Umbilical cord (tissue), 1 donor: ENCODE measurements at regions not wholly inside any gene's neighbourhood (a gene's known extent, or its start where the extent isn't known, plus 50 kb on each side); places are given as distances from the start of the nearest gene placed in this dataset.
A peak's percentile ranks its signal among the peaks of the same experiment; 100 is the strongest.
"Not testable (repeated sequence)": the region's sequence is repeated elsewhere in the genome, so short reads cannot be mapped to it uniquely, and the experiment has no call there.

Source experiments
- DNase-seq: peaks from one replicate; pipeline ENCODE4 v3.0.0-alpha.2; 2015; ENCODE audit warnings: low spot score

- DNase-seq, result no peak
These were observed 327.3 kb upstream of the NOX3 start for GRCh38 chr6:155782739-155783459.

GRCh38 chr6:155782320-155782731, 326.7 kb upstream of the NOX3 start:
- DNase-seq, result peak; percentile 86

- DNase-seq, result no peak
These were observed 323.8 kb upstream of the NOX3 start for GRCh38 chr6:155779456-155779855.

- no peak for DNase-seq
These were observed 322.7 kb upstream of the NOX3 start for GRCh38 chr6:155778336-155778735.

DNA sequence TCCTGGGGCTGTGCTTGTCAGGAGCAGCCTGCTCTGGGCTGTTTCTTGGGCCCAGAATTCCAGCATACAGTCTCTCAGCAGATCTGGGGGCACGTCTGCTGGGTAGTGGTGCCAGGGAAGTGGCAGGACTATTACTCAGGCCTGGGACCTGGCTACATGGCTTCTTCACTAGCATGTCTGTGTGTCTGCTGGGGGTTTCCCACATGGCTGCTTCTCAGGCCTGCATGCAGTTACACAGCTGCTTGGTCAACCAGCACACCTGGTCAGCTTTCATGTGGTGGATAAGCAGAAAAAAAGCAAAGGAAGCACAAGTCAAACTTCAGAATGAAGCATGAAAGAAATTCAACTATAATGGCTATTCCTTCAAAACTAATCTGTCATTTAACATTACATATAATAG, 316.2 kb upstream of the NOX3 start:
- DNase-seq, result no peak

- DNase-seq, result no peak
These were observed 315.2 kb upstream of the NOX3 start for GRCh38 chr6:155770856-155771255.

DNA sequence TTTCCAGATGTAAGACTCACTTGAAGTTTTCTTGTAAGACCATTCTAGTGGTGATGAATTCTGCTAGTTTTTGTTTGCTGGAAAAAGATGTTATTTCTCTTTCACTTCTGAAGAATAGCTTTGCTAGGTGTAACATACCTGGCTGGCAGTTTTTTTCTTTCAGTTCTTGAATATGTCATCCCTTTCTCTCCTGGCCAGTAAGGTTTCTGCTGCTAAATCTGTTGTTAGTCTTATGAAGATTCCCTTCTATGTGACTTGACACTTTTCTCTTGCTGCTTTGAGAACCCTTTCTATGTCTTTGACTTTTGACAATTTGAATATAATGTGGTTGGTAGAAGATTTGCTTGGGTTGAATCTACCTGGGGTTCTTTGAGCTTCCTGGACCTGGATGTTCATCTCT, 314.7 kb upstream of the NOX3 start:
- no peak for DNase-seq

- peak; percentile 10 for DNase-seq
These were observed 309.9 kb upstream of the NOX3 start for GRCh38 chr6:155765275-155766194.

DNA sequence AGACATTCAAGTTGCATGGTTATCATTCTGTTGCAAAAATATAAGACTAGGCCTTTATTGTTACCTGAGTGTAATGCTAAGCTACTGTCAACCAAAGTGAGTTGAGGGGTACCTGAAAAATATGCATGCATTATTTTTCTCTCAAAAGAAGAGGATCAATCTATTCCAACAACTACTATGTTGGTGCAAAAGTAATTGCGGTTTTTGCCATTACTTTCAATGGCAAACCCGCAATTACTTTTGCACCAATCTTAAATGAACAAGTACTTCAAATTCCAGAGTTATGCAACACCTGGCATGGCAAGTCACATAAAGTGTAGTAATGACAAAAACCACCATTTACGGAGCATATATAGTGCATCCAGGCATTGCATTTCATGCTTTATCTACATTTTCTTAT, 307.0 kb upstream of the NOX3 start:
- no peak for DNase-seq

DNA sequence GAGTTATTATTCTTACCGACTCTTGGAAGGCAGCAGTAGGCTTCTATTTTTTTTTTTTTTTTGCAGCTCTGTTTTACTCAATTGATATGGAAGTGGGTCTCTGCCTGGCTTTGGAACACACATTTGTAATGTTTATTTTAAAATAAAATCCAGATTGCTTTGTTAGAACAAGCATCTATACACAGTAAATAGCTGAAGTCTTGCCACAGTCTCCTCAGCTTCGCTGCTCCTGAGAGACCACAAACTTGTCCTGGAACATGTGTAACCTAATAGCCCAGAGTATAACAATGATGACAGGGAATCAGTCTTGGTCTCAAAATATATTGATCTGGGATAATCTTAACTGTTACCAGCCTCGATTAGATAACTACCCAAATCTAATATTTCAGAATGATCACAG, 299.8 kb upstream of the NOX3 start:
- no peak for DNase-seq

DNA sequence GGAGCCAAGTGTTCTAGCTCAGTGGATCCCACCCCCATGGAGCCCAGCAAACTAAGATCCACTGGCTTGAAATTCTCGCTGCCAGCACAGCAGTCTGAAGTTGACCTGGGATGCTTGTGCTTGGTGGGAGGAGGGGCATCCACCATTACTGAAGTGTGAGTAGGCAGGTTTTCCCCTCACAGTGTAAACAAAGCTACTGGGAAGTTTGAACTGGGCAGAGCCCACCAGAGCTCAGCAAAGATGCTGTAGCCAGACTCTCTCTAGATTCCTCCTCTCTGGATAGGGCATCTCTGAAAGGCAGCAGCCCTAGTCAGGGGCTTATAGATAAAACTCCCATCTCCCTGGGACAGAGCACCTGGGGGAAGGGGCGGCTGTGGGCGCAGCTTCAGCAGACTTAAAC, 293.1 kb upstream of the NOX3 start:
- not testable (repeated sequence) for DNase-seq

- DNase-seq, result no peak
These were observed 291.9 kb upstream of the NOX3 start for GRCh38 chr6:155747491-155747890.

- DNase-seq, result no peak
These were observed 285.3 kb upstream of the NOX3 start for GRCh38 chr6:155740781-155741399.

GRCh38 chr6:155738602-155739105, 283.0 kb upstream of the NOX3 start:
- no peak for DNase-seq

- DNase-seq, result no peak
These were observed 261.7 kb upstream of the NOX3 start for GRCh38 chr6:155717374-155717773.

- DNase-seq, result no peak
These were observed 255.1 kb upstream of the NOX3 start for GRCh38 chr6:155710704-155711103.

GRCh38 chr6:155709262-155709661, 253.6 kb upstream of the NOX3 start:
- no peak for DNase-seq

GRCh38 chr6:155708100-155708499, 252.5 kb upstream of the NOX3 start:
- no peak for DNase-seq

DNA sequence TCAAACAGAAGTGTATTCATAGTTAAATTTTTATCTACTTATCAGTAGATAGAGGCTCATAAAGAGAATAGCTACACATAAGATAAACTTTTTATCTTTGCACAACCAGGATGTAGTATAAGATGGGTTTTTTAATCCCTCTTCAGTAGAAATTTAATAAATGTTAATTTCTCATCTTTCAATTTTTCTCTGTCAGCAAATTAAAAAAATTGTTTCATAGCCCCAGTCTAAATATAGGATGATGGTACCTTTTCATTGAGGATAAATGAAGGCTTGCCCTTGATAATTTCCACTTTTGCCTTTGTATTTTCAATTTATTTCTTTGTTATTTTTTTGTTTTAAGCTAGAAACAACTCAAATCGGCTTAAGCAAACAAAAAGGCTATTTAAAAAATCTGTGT, 251.2 kb upstream of the NOX3 start:
- DNase-seq, result no peak

- no peak for DNase-seq
These were observed 250.7 kb upstream of the NOX3 start for GRCh38 chr6:155706341-155706740.

GRCh38 chr6:155701342-155701741, 245.7 kb upstream of the NOX3 start:
- DNase-seq, result no peak

DNA sequence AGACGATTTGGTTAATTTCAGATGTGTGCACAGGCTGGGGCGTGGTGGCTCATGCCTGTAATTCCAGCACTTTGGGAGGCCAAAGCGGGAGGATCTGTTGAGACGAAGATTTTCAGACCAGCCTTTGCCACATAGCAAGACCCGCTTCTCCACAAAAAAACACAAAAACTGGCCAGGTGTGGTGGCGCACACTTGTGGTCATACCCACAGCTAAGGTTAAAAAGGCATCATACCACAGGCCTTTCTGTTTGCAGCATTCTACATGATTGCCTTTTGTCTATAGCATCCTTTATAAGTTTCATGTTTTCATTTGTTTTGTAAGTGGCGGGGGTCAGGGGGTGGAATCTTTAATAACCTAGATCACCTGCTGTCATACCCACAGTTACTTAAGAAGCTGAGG, 239.9 kb upstream of the NOX3 start:
- no peak for DNase-seq
